HG03064 (cell line): ENCODE measurements at regions not wholly inside any gene's neighbourhood (a gene's known extent, or its start where the extent isn't known, plus 50 kb on each side); places are given as distances from the start of the nearest gene placed in this dataset.
"Not testable (repeated sequence)": the region's sequence is repeated elsewhere in the genome, so short reads cannot be mapped to it uniquely, and the experiment has no call there.

ENCODE experiments used
- ATAC-seq: cut with Tn5 transposase; IDR thresholded peaks from one replicate; pipeline ENCODE4 v1.9.1; 2021; ENCODE audit warnings: low read depth; ENCODE audit not compliant: unreplicated experiment

DNA sequence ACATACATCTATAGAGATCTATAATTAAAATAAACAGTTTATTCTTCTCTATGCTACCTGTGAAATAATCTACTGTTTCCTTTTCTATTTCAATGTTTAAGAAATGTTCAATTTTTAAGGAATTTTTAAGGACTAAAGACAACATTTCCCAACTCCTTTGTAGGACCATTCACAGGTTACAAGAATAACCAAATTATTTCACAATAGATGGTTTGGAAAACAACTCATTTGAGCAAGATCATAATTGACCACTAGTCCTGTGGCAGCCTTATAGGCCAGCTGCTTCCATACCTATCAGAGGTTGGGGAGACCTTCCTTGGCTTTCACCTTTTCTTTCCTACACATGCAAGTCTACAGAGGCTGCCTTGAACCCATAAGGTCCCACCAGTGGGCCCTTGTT is 193.7 kb downstream of the TTC39B start:
- ATAC-seq: no peak

DNA sequence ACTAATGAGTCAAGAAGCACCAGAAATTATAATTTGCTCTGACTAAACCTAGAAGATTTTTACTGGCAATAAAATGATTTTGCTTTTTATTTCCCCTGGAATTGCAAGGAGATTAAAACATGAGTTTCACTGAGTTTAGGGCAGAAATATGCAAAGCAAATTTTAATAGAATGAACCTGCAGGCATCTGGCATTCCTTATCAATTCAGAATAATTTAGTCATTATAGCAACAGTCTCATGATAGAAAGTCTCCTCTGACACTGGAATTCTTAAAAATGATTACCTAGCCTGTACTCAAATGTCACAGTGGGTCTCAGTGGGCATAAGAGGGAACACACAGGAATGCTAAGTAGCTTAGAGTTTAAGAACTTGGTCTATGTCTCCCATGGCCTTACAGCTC is 195.9 kb downstream of the TTC39B start:
- no peak for ATAC-seq

DNA sequence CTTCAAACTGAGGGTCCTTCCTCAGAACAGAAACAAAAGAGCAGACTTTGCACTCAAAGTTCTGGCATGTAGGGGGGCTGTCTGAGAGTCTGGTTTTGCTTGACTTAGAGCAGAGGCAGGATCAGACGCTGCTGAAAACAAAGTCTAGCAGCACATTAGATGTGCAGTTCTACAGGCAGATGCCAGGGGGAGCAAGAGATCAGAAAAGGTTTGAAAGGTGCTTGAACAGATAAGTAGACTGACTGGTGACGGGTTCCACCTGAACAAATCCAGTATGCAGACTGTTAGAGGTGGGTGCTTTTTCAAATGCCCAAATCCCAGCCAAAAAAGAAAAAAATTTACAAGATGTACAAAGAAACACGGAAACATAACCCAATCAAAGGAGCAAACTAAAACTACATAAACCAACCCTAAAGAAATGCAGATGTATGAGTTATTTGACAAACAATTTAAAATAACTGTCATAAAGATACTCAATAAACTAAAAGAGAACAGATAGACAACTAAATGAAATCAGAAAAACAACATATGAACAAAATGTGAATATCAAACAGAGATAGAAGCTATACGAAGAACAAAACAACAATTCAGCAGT is 194.7 kb upstream of the FREM1 start:
- peak; percentile 73 for ATAC-seq

DNA sequence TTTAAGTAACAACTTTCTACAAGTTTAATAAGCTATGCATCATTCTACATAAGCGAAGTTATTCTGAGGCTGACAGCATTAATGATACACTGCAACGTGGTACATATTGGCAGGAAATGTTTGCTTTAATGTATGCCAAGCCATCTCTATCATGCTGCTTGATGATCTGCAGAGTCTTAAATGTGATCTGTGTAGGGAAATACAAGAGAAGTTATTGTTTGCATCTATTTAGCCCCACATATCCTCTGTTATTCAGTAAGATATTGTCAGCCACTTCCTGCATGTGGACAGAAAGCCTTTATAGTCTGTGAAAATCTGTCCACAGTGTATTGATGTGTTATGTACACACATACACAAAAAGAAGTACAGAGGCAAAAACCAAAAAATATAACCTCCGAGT is 193.1 kb upstream of the FREM1 start:
- ATAC-seq: no peak

DNA sequence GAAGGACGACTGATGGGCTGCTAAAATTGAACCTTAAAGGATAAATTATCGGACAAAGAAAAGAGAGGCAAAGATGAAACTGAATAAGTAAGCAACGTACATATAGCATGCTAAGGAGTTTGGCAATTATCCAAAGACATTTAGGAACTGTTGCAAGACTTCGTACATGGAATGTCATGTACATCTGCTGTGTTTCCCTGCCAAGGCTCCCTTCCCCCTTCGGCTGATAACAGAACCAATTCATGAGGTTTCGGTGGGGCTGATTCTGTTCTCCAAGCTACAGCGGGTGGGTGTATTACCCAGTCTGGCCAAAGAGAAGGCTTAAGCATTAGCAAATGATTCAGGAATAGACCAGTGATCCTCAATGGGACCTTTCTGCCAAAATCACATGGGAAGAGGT is 190.9 kb upstream of the FREM1 start:
- no peak for ATAC-seq

DNA sequence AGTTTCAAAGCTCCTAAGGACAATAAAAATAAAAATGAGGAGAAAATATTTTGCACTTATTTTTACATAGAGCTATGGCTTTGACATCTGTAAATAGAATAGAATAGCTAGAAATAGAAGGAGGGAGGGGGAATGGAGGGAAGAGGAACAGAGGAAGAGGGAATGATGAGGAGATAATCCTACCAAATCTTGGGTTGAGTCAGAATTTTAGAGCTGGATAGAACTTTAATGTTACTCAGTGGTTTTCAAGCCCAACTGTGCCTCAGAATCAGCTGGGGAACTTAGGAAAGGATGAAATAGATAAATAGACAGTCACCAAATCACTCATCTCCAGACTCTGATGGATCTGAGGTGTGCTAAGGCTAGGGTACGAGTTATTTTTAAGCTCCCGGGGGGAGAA is 190.3 kb upstream of the FREM1 start:
- ATAC-seq: no peak

DNA sequence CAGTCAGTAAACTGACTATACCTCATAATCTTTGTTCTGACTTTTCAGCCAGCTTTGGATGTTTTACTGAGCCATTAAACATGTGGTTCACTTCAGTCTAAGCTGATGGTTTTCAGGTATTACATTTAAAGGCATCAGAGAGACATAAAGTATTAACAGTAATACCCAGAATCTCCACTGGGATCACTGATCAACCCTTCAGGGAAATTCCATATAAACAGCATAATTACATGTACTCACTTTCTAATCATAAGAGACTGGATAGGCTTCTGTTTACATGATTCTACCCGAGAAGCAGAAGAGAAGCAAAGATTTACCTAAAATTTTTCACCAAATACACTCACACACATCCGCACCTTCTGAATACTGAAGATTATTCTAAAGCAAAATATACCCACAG is 186.7 kb upstream of the FREM1 start:
- ATAC-seq: no peak

DNA sequence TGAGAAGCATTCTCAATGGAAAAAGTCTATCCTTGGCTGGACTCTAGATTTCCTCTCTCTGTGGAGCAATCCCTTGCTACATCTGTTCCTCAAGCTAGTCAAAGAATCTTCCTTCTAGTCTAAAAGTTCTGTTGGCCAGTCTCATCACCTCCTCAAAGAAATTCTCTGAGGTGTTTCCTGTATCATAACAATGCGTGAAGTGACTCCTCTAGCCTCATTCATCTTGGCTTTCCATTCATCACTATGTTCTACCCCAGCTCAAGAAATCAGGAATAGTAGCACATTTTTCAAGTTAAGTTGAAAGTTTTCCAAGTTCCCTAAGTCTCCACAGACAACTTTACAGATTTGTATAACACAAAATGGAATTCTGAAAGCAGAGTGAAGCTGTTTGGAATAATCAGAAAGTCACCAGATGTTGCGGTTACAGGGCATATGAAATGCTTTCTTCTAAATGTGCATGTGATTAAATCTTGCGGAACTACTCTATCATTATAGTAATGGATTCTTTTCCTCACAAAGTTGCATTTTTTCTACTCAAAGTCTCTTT is 176.6 kb upstream of the FREM1 start:
- no peak for ATAC-seq

DNA sequence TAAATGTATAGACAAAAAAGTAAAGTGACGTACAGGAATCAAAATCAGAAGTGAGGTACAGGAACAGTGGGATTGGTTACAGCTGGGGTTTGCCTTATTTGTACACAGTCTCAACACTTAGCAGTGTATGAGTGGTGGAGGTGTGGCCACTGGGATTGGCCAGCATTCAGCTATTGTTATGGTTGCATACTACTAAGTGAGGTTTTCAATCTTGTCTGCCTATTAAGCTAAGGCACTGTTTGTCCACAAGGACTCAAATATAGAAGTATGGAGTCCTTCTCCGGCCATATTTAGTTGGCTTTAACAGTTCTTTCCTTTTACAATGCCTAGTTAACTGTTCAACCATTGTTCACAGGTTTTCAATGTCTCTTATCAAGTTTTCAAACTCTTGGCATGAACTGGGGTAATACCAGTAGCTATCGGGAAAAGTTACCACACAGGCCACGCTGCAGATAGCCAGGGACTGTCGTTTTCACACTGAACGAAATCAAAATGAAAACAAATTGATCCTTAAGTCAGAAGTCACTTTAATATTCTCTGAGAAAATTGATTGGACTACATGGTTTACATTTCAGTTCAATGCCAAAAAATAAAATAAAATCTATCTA is 176.0 kb upstream of the FREM1 start:
- ATAC-seq: no peak

DNA sequence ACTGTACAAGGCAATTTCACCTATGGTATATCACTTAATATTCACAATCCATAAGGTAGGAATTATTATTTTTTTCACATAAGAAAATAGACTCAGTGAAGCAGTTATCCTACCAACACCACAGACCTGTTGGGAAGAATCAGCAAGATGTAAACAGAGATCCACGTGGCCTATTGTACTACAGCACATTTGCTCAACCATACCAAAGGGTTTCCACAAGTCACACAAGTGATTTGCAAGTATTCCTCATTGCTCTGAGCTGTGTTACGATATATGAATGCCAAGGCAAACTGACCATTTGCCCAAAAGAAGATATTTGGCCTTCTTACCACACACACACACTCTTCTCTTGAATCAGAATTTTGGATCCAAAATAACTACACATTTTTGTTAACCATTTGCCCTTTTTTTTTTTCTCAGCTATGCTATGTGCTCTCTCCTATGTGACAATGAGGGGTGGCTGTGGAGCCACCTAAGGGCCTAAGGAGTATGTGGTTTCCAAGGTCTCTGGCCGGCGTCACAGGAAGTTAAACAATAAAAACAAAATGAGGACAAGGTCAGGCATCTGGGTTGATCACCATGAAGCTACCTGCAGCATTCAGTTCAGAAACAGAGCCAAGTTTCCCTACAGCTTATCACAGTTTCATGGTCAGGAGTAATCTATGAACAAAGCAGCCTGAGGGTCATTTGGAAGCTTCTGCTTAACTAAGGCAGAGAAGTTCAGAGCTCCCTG is 171.0 kb upstream of the FREM1 start:
- no peak for ATAC-seq

DNA sequence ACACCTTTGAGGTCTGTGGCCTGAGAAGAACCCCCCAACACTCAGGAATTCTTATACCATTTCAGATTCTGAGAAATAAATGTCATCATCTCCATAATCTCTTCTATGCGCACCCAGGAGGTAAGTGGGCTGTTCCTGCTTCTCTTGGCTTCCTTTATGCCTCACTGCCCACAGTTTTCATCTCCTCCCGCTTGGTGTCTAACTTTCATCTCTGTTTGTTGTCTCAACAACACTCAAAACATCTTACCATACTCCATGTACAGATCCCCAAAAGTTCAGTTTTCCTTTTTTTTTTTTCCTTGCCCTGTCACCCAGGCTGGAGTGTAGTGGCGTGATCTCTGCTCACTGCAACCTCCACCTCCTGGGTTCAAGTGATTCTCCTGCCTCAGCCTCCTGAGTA is 170.2 kb upstream of the FREM1 start:
- no peak for ATAC-seq

DNA sequence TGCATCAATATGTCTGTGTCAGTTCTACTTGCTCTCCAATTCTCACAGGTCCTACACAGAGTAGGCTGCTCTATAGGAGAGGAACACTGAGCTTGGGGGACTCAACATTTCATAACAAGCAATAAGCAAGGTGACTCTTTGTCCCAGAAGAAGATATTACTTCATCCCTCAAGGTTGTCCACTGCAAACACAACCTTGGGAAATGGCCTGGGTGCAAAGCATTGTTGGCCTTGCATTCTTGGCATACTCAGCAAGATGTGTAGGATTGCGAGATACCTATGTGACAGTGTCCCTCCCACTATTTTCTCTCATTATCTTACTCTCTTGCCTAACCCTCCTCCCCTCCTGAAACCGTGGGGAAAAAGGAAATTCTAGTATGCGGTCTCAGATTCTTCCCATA is 169.8 kb upstream of the FREM1 start:
- ATAC-seq: no peak

DNA sequence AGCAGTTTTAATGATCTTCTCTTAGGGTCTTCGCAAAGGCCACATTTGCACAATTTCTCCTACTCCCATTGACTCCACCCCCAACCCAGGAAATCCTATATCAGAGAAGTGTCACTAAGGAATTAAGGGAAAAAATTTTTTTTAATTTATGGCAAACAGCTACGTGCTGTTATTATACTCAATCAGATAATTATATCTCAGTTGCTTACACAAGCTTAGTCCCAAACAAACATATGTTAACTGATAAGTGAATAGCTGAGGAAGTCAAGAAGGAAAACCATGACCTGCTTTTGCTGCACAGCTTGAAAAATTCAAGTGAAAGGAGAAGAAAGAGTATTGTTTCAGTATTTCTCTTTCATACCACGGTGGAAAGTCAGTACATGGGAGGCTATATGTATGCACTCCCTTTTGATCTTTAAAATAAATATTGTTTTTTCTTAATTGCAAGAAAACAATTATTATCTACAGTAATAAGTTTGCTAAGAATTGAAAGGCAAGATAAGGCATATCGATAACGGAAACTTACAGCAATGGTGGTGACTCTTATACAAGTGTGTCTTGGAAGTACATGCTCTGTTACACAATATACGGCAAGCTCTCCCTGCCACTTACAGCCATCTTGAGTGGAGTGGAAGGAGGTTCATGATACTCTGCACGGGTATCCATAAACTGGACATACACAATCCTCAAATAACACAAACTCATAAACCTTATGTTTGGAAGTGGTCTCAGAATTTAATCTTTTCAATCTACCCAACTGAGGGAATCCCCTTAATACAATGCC is 167.9 kb upstream of the FREM1 start:
- ATAC-seq: no peak

DNA sequence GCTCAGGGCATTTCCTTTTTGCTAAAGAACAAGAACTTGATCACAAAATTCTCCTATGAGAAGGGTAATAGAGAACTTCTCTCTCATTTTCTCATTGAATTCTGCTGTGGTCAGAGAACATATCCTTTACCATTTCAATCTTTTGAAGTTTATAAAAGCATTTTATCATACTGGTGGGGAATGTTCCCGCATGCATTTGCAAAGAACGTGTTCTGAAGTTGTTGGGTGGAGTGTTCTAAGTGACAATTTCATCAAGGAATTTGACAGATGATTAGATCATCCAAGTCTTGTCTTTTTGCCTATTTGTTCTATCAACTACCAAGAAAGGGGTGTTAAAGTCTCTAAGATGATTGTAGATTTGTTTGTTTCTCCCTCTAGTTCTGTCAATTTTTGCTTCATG is 163.4 kb upstream of the FREM1 start:
- ATAC-seq: no peak

DNA sequence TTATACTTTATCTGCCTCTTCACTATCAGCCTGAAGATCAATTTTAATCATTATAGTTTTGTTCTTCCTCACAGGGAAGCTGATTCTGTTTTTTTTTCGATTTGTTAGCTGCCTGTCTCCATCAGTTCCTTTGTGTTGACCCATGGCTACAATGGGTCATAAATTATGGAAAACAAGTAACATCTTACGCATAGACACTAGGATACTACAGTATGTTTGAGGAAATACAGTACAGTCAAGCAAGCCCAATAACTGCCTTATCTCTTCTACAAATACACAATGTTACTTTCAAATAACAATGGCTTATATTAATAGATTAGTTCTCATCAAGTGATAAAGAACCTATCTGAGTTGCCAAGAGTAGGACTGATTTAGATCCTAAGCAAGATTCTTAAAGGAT is 160.5 kb upstream of the FREM1 start:
- no peak for ATAC-seq

DNA sequence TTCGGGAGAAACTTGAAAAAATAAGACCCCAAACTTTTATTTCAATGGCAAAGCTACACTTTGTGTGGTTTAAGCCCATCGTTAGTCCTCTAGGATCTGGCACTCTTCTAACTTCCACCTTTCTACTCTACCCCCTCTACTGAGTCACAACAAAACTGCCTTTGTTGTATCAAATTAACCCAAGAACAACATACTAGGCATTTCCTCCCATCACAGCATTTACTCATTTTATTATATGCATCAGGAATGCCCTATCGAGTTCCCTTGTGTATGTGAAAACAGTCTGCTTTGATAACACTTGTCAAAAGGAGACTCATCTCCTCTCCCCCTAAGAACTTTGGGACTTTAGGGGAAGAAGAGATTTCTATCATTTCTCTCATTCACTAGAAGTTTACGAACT is 158.9 kb upstream of the FREM1 start:
- ATAC-seq: no peak

DNA sequence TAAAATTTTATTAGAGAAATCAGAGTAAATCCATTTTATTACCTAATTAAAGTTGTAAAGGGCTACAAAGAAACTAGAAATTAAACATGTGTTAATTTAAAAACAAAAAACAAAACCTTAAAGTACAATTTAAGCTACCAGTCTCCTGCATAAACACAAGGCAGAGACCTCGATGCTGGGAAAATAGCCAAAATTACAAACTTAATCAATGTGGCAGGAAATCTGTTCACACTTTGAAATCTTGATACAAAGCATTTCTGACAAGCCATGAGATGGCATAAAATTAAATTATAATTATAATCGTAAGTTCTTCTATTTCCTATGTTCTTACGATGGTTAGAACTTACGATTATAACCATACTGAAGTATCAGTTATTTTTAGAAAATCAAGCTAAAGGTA is 158.0 kb upstream of the FREM1 start:
- no peak for ATAC-seq

DNA sequence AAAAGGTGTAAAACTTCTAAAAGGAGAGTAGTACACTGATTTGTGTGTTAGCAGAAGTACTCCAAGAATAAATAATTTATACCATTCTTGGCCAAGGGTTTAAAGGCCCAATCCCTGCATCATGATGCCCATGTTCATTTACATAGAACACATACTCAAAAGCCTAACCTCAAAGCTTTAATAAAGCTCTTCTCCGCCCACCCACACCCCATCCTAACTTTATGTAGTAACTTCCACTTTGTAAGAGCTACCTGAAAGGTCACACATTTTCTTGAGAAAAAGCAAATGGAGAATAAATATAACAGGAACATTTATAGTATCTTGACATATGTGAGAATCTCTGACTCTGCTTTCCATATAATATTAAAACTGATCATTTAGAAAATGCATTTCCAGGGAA is 148.8 kb upstream of the FREM1 start:
- no peak for ATAC-seq

DNA sequence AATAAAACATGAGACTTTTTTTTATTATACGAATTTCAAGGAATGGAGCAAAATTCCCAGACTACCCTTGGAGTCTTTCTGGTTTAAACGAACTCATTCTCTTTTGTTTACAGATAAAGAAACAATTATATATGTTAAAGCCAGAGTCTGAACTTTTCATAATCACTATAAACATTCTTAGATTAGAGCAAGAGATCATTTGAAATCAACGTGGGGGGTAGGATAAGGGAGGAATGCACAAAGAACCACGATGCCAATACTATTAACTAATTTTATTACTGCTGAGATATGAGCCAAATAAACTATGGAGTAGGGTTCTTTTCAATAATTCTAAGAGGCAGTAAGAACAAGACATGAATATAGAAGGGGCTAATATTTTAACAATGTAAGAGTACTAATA is 148.0 kb upstream of the FREM1 start:
- ATAC-seq: no peak

DNA sequence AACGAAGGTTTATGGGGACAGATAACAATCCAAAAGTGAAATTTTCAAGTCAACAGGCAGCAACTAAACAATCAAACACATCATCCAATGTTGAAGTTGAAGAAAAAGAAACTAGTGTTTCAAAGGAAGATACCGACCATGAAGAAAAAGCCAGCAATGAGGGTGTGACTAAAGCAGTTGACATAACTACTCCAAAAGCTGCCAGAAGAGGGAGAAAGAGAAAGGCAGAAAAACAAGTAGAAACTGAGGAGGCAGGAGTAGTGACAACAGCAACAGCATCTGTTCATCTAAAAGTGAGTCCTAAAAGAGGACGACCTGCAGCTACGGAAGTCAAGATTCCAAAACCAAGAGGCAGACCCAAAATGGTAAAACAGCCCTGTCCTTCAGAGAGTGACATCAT is 145.1 kb upstream of the FREM1 start:
- ATAC-seq: not testable (repeated sequence)

DNA sequence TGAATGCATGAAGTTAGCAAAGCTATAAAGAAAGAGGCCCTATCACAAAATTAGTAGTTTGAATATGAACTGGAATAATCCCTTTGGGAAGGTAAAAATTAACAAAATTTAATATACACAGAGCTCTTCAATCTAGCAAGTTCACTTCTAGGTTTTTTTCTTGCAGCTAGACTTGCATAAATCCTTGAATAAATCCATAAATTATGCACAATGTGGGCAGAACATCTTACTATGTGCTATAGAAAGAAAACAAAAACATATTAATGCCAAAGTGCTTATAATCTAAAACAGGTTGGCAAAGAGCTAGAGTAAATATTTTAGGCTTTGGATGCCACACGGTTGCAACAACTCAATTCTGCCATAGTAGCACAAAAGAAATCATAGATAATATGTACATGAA is 138.5 kb upstream of the FREM1 start:
- ATAC-seq: no peak
